A673 (cell line): ENCODE measurements at regions not wholly inside any gene's neighbourhood (a gene's known extent, or its start where the extent isn't known, plus 50 kb on each side); places are given as distances from the start of the nearest gene placed in this dataset.

Source experiments
- EZH2 ChIP-seq: fragments of 200-600 bp; sonication (generic); IDR thresholded peaks from 2 replicates; pipeline ENCODE4 v1.6.1; 2017; ENCODE audit warnings: borderline replicate concordance, low read depth, mild to moderate bottlenecking, mixed read lengths, antibody characterized with exemption, low read length; ENCODE audit not compliant: poor library complexity, severe bottlenecking
- TF ChIP-seq, protein P1 (sequence below): fragments of 300-800, 200-600 bp; sonication (generic); conservative IDR thresholded peaks from 2 replicates; pipeline ENCODE4 v1.5.1; 2017; ENCODE audit warnings: low read depth, mild to moderate bottlenecking, antibody characterized with exemption, low read length, moderate library complexity, mixed read lengths

DNA sequence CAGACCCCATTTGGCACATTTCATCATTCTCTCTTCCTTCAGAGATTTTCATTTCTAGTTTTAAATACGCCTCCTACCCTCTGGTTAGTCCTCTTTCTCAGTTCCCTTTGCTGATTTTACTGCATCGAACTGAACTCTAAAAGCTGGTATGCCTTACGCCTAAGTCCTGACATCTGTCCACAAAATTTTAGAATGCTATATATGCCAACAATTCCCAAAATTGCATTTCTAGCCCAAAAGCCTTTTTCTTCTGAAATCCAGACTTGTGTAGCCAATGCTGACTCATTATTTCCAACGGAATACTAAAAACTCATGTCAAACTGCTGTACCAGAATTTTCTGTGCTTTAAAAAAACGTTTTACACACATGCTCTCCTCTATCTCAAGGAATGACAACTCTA lies 1124.4 kb upstream of the TENM4 start:
- TF ChIP-seq, protein P1, sequence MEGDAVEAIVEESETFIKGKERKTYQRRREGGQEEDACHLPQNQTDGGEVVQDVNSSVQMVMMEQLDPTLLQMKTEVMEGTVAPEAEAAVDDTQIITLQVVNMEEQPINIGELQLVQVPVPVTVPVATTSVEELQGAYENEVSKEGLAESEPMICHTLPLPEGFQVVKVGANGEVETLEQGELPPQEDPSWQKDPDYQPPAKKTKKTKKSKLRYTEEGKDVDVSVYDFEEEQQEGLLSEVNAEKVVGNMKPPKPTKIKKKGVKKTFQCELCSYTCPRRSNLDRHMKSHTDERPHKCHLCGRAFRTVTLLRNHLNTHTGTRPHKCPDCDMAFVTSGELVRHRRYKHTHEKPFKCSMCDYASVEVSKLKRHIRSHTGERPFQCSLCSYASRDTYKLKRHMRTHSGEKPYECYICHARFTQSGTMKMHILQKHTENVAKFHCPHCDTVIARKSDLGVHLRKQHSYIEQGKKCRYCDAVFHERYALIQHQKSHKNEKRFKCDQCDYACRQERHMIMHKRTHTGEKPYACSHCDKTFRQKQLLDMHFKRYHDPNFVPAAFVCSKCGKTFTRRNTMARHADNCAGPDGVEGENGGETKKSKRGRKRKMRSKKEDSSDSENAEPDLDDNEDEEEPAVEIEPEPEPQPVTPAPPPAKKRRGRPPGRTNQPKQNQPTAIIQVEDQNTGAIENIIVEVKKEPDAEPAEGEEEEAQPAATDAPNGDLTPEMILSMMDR: no peak
- no peak for TF ChIP-seq EZH2
